Pulmonary artery endothelial cell (primary cell): ENCODE measurements at regions not wholly inside any gene's neighbourhood (a gene's known extent, or its start where the extent isn't known, plus 50 kb on each side); places are given as distances from the start of the nearest gene placed in this dataset.

ENCODE experiments used
- DNase-seq: peaks from one replicate; pipeline ENCODE4 v3.0.0-alpha.2; 2011; ENCODE audit warnings: low read depth, low spot score

DNA sequence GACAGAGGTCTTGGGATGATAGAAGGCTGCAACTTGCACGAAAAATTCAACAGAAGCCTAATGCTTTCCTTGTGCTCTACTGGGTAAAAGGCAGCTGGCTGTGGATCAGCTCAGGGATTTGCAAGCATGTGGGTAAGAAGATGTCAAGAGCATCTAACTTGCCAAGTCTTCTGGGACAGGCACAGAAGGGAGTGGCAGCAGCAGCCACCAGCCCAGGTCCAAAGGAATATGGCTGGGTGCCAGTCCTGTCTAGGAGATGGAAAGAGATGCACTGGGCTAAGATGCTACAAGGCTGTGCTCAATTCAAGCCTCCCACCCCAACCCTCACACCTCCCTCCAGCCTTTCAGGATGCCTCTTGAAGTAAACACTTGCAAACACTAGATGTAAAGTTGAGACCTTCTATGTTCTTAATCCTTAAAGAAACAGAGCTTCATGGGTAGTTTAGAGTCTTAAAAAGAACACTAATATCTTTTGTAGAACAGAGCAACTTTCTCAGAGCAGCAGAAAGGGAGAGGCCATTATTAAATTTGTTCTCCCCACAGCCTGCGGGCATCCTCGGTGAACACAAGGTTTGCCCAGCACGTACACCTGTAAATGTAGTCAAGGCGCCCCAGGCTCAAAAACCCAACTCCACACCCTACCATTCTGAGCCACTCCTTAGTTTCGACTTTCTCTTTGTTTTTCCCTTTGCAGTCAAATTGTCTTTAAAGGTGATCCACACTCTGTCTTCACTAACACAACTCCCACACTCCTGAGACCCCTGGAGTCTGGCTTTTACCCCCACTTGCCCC, 64.6 kb upstream of the BCAR3 start:
- DNase-seq, result no peak

DNA sequence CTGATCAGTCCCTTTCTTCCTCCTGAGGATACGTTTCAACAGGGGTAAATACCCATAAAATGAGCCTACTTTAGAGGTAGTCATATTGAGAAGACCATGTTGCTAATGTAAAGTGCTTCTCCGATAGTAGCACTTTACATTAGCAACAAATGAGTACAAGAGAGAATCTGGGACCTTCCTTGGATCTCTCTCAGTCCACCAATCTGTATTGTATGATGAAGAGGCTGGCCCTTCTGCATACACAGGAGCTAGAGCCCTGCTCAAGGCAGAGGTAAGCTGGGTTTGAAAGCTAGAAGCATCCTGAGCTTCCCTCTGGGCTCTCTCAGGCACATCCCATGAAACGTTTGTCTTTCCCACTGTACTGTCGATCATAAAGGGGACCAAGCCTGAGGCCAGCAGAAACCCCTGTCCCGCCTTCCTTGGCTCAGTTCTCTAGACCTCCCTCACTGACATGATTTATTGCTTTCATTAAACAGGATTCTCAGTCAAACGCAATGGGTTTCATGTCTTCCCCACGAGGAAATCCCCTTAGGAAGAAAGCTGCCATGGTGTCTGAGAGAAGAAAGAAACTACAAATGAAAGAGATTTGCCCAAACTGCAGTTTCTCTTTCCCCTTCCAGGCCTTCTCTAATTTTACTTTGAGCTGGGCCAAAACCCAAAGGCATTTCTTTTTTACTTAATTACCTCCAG, 62.8 kb upstream of the BCAR3 start:
- DNase-seq, result no peak

GRCh38 chr1:93743465-93743864, 61.8 kb upstream of the BCAR3 start:
- no peak for DNase-seq

DNA sequence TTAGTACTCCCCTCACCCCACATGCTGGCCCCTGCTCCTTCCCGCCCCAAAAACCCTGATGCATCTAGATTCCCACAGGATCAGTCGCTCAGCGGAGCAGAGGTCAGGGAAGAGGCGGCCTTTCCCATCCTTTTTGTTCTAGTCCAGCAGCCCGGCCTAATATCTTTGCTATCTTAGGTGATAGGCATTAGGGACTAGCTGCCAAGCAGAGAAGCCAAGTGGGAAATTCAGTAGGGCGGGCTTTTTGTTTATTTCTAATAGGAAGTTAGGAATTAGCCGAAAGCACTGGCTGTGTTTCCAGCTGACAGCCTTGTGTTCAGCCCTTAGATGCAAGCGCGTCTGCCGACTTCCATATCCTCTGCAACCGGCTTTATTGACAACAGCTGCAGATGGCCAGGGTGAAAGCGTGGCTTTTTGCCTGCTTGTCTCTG, 59.0 kb upstream of the BCAR3 start:
- no peak for DNase-seq

- no peak for DNase-seq
These were observed 58.5 kb upstream of the BCAR3 start for GRCh38 chr1:93740157-93740556.

GRCh38 chr1:93739472-93739871, 57.8 kb upstream of the BCAR3 start:
- no peak for DNase-seq

- DNase-seq, result no peak
These were observed 57.3 kb upstream of the BCAR3 start for GRCh38 chr1:93738926-93739325.

- no peak for DNase-seq
These were observed 56.5 kb upstream of the BCAR3 start for GRCh38 chr1:93738075-93738622.

- DNase-seq, result no peak
These were observed 54.1 kb upstream of the BCAR3 start for GRCh38 chr1:93735722-93736121.

GRCh38 chr1:93734999-93735398, 53.4 kb upstream of the BCAR3 start:
- no peak for DNase-seq

DNA sequence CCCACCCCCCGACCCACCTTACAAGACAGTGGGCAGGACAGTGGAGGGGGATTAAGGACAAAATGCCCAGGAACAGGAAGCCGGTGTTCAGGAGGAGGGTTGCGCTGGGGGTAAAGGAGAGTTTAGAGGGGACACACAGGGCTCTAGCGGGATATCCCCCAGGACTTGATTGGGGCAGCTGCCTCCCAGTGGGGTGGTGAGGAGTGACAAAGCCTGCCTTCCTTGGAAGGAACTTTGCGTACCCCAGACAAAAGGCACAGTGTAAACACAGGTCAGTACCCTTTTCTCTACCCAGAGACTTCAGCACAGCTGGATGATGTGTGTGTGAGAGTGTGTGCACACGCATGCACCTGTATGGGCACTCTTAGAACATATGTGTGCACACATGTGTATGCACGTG, 51.7 kb upstream of the BCAR3 start:
- no peak for DNase-seq

GRCh38 chr1:93732514-93732913, 50.9 kb upstream of the BCAR3 start:
- DNase-seq, result no peak
